Spleen (tissue), 11 donors: ENCODE measurements at regions not wholly inside any gene's neighbourhood (a gene's known extent, or its start where the extent isn't known, plus 50 kb on each side); places are given as distances from the start of the nearest gene placed in this dataset.
A peak's percentile ranks its signal among the peaks of the same experiment; 100 is the strongest.

Experiments
- DNase-seq: peaks from one replicate; pipeline ENCODE4 v3.0.0-alpha.2; 2020
- H3K27ac ChIP-seq, 8 donors: fragments of 200-600 bp; sonication (generic) in 7 of 8; 1 replicate in 4 of 8; 2 replicates in 4 of 8; pipeline versions ENCODE4 v1.5.0 to v1.8.0; 2016 to 2021; ENCODE audit warnings: inconsistent platforms in 4 of 8, mild to moderate bottlenecking in 4 of 8, moderate library complexity in 1 of 8
- H3K27me3 ChIP-seq, 7 donors: fragments of 200-600 bp; sonication (generic) in 6 of 7; replicated peaks in 1 of 7; 1 replicate in 4 of 7; 2 replicates in 3 of 7; pipeline versions ENCODE4 v1.5.0 to v1.8.0; 2016 to 2021; ENCODE audit warnings: inconsistent platforms in 3 of 7, mild to moderate bottlenecking in 1 of 7
- H3K36me3 ChIP-seq, 6 donors: fragments of 200-600 bp; sonication (generic) in 5 of 6; 1 replicate in 4 of 6; 2 replicates in 2 of 6; pipeline versions ENCODE4 v1.5.0 to v1.8.0; 2016 to 2021; ENCODE audit warnings: inconsistent platforms in 2 of 6
- H3K4me1 ChIP-seq, 6 donors: fragments of 200-600 bp; sonication (generic) in 5 of 6; 1 replicate in 3 of 6; 2 replicates in 3 of 6; pipeline versions ENCODE4 v1.5.0 to v1.8.0; 2016 to 2021; ENCODE audit warnings: inconsistent platforms in 3 of 6
- H3K4me3 ChIP-seq, 8 donors: fragments of 200-600 bp; sonication (generic) in 7 of 8; 1 replicate in 4 of 8; 2 replicates in 4 of 8; pipeline versions ENCODE4 v1.5.0 to v1.8.0; 2016 to 2021; ENCODE audit warnings: inconsistent platforms in 4 of 8, mild to moderate bottlenecking in 4 of 8, moderate library complexity in 2 of 8
- H3K9me3 ChIP-seq, 8 donors: fragments of 200-600 bp; sonication (generic) in 7 of 8; 1 replicate in 4 of 8; 2 replicates in 4 of 8; pipeline versions ENCODE4 v1.5.0 to v1.8.0; 2016 to 2021; ENCODE audit warnings: inconsistent platforms in 4 of 8
- CTCF ChIP-seq, 11 experiments: fragments of 200-600 bp in 7 of 11; fragments of 450-650 bp in 4 of 11; sonication (generic) in 4 of 11; IDR thresholded peaks in 8 of 11; conservative IDR thresholded peaks in 3 of 11; 1 replicate in 7 of 11; 2 replicates in 4 of 11; pipeline versions ENCODE4 v1.4.0 to v1.8.0; 2016 to 2021; ENCODE audit warnings: antibody characterized with exemption in 11 of 11, inconsistent platforms in 4 of 11, mild to moderate bottlenecking in 1 of 11
- POLR2A ChIP-seq, 3 donors: fragments of 450-650 bp; IDR thresholded peaks; one replicate each; pipeline ENCODE4 v1.5.1; 2017; ENCODE audit warnings: antibody characterized with exemption in 3 of 3, mild to moderate bottlenecking in 1 of 3
- POLR2AphosphoS5 ChIP-seq, 3 donors: sonication (generic); formaldehyde crosslinking; IDR thresholded peaks; one replicate each; pipeline ENCODE4 v1.5.1; 2017; ENCODE audit warnings: antibody characterized with exemption in 3 of 3
- WGBS, 5 donors: extraction: QIAGEN DNeasy Blood & Tissue Kit in 3 of 5; methylation state at CpG; one replicate each; pipeline versions ENCODE4 v1.1.5 to v1.1.7; 2013 to 2018; 5-methylcytosine and 5-hydroxymethylcytosine counted together
- intact Hi-C: fragments of 100-400 bp; cut with DNase I; formaldehyde crosslinking; loops from one replicate; pipeline ENCODE4 v1.15.0; 2023; ENCODE audit warnings: low total_unique reads
- donor health status: healthy with polysubstance abuse.
- donor health status: DM: no; HTN: no; CAD: no; lungs with moderate emphysema.
- donor health status: DM: no; HTN: no; CAD: no.
- donor health status: Bipolar disorder and iron deficiency.
- donor health status: healthy.
- donor health status: DM: no; HTN: no; CAD: no.
- donor health status: DM: yes; HTN: yes; CAD: no.

- H3K4me1 ChIP-seq = no peaks in the 10 kb centered on the region
- WGBS, 5 donors = 34 to 60% (median 48%) methylated on average over 1 of the region's 1 CpG
- H3K4me3 ChIP-seq = no peak overlapping the region
- H3K9me3 ChIP-seq = no peaks in the 10 kb centered on the region
- TF ChIP-seq CTCF (IDR thresholded peaks at IDR 0.05 in 8 of 11, conservative IDR thresholded peaks at IDR 0.05 in 3 of 11) (peak; percentile 25 to 71 (median 58)), POLR2A (IDR thresholded peaks at IDR 0.05) (no peak)
- no peaks in the 10 kb centered on the region for H3K36me3 ChIP-seq
- DNase-seq = no peak
- H3K27me3 ChIP-seq = no peaks in the 10 kb centered on the region
- intact Hi-C loops = loop anchor here (10.0 kb wide), 1 partner anchor 252 kb away; no protein-coding TSS in a partner anchor
- H3K27ac ChIP-seq = no peak overlapping the region
These were observed 72.3 kb upstream of the TNMD start for GRCh38 chrX:100512471-100512870.

GRCh38 chrX:100494646-100495370 lies 84.7 kb upstream of the PCDH19 start:
- no peaks in the 10 kb centered on the region for H3K36me3 ChIP-seq
- no peak overlapping the region for H3K4me3 ChIP-seq
- DNase-seq = no peak
- intact Hi-C loops = no loop called here
- H3K27me3 ChIP-seq = peaks cover 0 to 13% (median 0%) of the 10 kb centered on the region in 7 donors
- H3K27ac ChIP-seq = no peak overlapping the region
- H3K9me3 ChIP-seq = peaks cover 0 to 21% (median 1%) of the 10 kb centered on the region in 8 donors
- no peaks in the 10 kb centered on the region for H3K4me1 ChIP-seq
- 63 to 83% (median 71%) methylated on average over 6 of the region's 6 CpGs for WGBS, 5 donors
- TF ChIP-seq CTCF (IDR thresholded peaks at IDR 0.05 in 8 of 11, conservative IDR thresholded peaks at IDR 0.05 in 3 of 11) (no peak), POLR2A (IDR thresholded peaks at IDR 0.05) (no peak), POLR2AphosphoS5 (IDR thresholded peaks at IDR 0.05) (no peak)

- Histone ChIP-seq H3K4me3 (no peak overlapping the region), H3K9me3 (no peaks in the 10 kb centered on the region), H3K36me3 (no peaks in the 10 kb centered on the region), H3K27ac (no peak overlapping the region), H3K27me3 (peaks cover 0 to 13% (median 0%) of the 10 kb centered on the region in 7 donors), H3K4me1 (no peaks in the 10 kb centered on the region)
- 54 to 80% (median 62%) methylated on average over 1 of the region's 1 CpG for WGBS, 5 donors
- DNase-seq = no peak
- intact Hi-C loops = no loop called here
- TF ChIP-seq POLR2AphosphoS5 (IDR thresholded peaks at IDR 0.05) (no peak), CTCF (IDR thresholded peaks at IDR 0.05 in 8 of 11, conservative IDR thresholded peaks at IDR 0.05 in 3 of 11) (no peak), POLR2A (IDR thresholded peaks at IDR 0.05) (no peak)
These were observed 81.1 kb upstream of the PCDH19 start for GRCh38 chrX:100491174-100491573.

DNA sequence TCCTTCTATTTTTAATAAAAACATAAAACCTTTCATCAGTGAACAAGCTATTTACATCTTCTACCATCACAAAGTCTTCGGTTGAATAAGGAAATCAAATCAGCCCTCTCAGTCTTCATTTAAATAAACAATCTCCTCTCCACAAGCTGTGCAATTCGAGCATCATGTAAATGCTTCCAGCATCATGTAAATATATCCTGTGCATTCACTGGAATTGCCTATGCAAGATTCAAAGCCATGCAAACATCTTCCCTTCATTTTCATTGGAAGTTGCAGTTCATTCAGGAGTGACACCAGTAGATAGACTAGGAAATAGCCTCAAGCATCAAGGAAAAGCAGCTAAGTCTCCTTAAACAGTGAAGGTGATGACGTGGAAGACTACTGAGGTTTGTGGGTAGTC lies 77.7 kb upstream of the PCDH19 start:
- no peaks in the 10 kb centered on the region for H3K9me3 ChIP-seq
- intact Hi-C loops = no loop called here

More for the DNA sequence above, 77.7 kb upstream of the PCDH19 start:
- H3K27me3 ChIP-seq = peaks cover 0 to 8% (median 0%) of the 10 kb centered on the region in 7 donors
- no peak for DNase-seq
- 59 to 78% (median 70%) methylated on average over 3 of the region's 3 CpGs for WGBS, 5 donors
- no peak overlapping the region for H3K4me3 ChIP-seq
- TF ChIP-seq CTCF (IDR thresholded peaks at IDR 0.05 in 8 of 11, conservative IDR thresholded peaks at IDR 0.05 in 3 of 11) (no peak), POLR2A (IDR thresholded peaks at IDR 0.05) (no peak), POLR2AphosphoS5 (IDR thresholded peaks at IDR 0.05) (no peak)
- H3K27ac ChIP-seq = no peak overlapping the region
- no peaks in the 10 kb centered on the region for H3K36me3 ChIP-seq
- no peaks in the 10 kb centered on the region for H3K4me1 ChIP-seq
